K562 (cell line): ENCODE measurements at regions not wholly inside any gene's neighbourhood (a gene's known extent, or its start where the extent isn't known, plus 50 kb on each side); places are given as distances from the start of the nearest gene placed in this dataset.

Experiments
- ATAC-seq: fragments of 200-7000 bp; cut with Tn5 transposase; 3 replicates; pipeline ENCODE4 v1.9.1; 2020; ENCODE audit warnings: moderate library complexity
- BruUV-seq: library from RNA; stranded (reverse); fragments of 400-500 nt; replicated peaks from 2 replicates; lab custom pipeline; 2021; lab: Mats Ljungman, UMichigan
- CTCF ChIA-PET: fragments of 300-600 bp; formaldehyde crosslinking; extraction: SDS; loops from one replicate; lab custom pipeline; 2021; ENCODE audit warnings: low intra/inter-chr PET ratio; lab: Yijun Ruan, JAX
- POLR2A ChIA-PET: fragments of 300-600, 350-650 bp; sonication (Branson Sonifier 250); formaldehyde crosslinking; extraction: SDS; loops from one replicate; lab custom pipeline; 2021; ENCODE audit warnings: antibody characterized with exemption, inconsistent platforms; lab: Yijun Ruan, JAX
- DNase-seq, 4 experiments: peaks; one replicate each; pipeline versions ENCODE4 v3.0.0 to v3.0.0-alpha.2; 2011 to 2018; ENCODE audit warnings: low spot score in 3 of 4, mixed read lengths in 3 of 4; ENCODE audit errors: extremely low read depth in 1 of 4
- FAIRE-seq: peaks from 2 replicates; lab custom pipeline; 2011; peaks lifted over from hg19 to GRCh38; lab: Jason Lieb, UNC
- H2AFZ ChIP-seq: 2 replicates; pipeline ENCODE4 v1.6.0; 2011; ENCODE audit warnings: low read depth, low read length, control low read depth, inconsistent platforms
- H3K27ac ChIP-seq: fragments of 200-600 bp; 3 replicates; pipeline ENCODE4 v1.8.0; 2011; ENCODE audit warnings: low read depth, mild to moderate bottlenecking, control low read depth, inconsistent platforms, low read length, moderate library complexity, mixed read lengths; ENCODE audit errors: extremely low read depth
- H3K27me3 ChIP-seq, 2 experiments: fragments of 300-600 bp in 1 of 2; 2 replicates in 1 of 2; 3 replicates in 1 of 2; pipeline versions ENCODE4 v1.6.0 to v1.8.0; 2011; ENCODE audit warnings: inconsistent platforms in 2 of 2, low read length in 2 of 2, mild to moderate bottlenecking in 1 of 2, mixed read lengths in 1 of 2, moderate library complexity in 1 of 2; ENCODE audit not compliant: control insufficient read depth in 2 of 2, insufficient read depth in 2 of 2
- H3K36me3 ChIP-seq: fragments of 300-600 bp; 3 replicates; pipeline ENCODE4 v1.8.0; 2011; ENCODE audit warnings: mild to moderate bottlenecking, low read length, inconsistent platforms; ENCODE audit not compliant: control insufficient read depth, insufficient read depth
- H3K4me1 ChIP-seq, 2 experiments: fragments of 200-600 bp in 1 of 2; replicated peaks in 1 of 2; 2 replicates in 1 of 2; 3 replicates in 1 of 2; pipeline versions ENCODE4 v1.5.1 to v1.8.0; 2011; ENCODE audit warnings: inconsistent platforms in 2 of 2, low read length in 2 of 2, mild to moderate bottlenecking in 1 of 2, mixed read lengths in 1 of 2, moderate library complexity in 1 of 2; ENCODE audit not compliant: control insufficient read depth in 2 of 2, insufficient read depth in 2 of 2
- H3K4me2 ChIP-seq: 2 replicates; pipeline ENCODE4 v1.6.1; 2011; ENCODE audit warnings: low read length, control low read depth, inconsistent platforms, mixed read lengths; ENCODE audit not compliant: insufficient read depth
- H3K4me3 ChIP-seq: fragments of 200-600 bp; sonication (generic), shearing (Covaris generic); 2 replicates; pipeline ENCODE4 v1.5.1; 2016; ENCODE audit warnings: control low read depth, inconsistent platforms
- H3K79me2 ChIP-seq: fragments of 200-600 bp; 3 replicates; pipeline ENCODE4 v1.8.0; 2011; ENCODE audit warnings: low read length, inconsistent platforms; ENCODE audit not compliant: control insufficient read depth, insufficient read depth
- H3K9ac ChIP-seq, 2 experiments: 2 replicates each; pipeline versions ENCODE4 v1.6.0 to v1.6.1; 2011; ENCODE audit warnings: low read depth in 2 of 2, low read length in 2 of 2, control low read depth in 1 of 2, inconsistent platforms in 1 of 2, mild to moderate bottlenecking in 1 of 2, mixed read lengths in 1 of 2; ENCODE audit not compliant: insufficient read depth in 1 of 2
- H3K9me1 ChIP-seq: one replicate; pipeline ENCODE4 v1.6.0; 2011; ENCODE audit warnings: inconsistent platforms, mild to moderate bottlenecking, low read length, moderate library complexity; ENCODE audit not compliant: control insufficient read depth, insufficient read depth
- H3K9me3 ChIP-seq: replicated peaks from 2 replicates; pipeline ENCODE4 v1.5.1; 2011; ENCODE audit warnings: low read depth, low read length, inconsistent platforms; ENCODE audit not compliant: control insufficient read depth, insufficient read depth
- H4K20me1 ChIP-seq: replicated peaks from 2 replicates; pipeline ENCODE4 v1.6.1; 2011; ENCODE audit warnings: low read length, inconsistent platforms, mixed read lengths; ENCODE audit not compliant: control insufficient read depth, insufficient read depth
- ARID1B ChIP-seq: fragments of 450-650 bp; IDR thresholded peaks from 2 replicates; pipeline ENCODE4 v1.6.1; 2016; ENCODE audit warnings: antibody characterized with exemption, mild to moderate bottlenecking, inconsistent platforms
- CBFA2T3 ChIP-seq: fragments of 450-650 bp; IDR thresholded peaks from 2 replicates; pipeline ENCODE4 v1.6.1; 2017
- CEBPB ChIP-seq: fragments of 450-650 bp; IDR thresholded peaks from 2 replicates; pipeline ENCODE4 v1.6.1; 2016; ENCODE audit warnings: missing genetic modification characterization, missing compliant biosample characterization
- NR4A1 ChIP-seq, 2 experiments: fragments of 250-450 bp in 1 of 2; fragments of 450-650 bp in 1 of 2; sonication (Bioruptor Pico) in 1 of 2; IDR thresholded peaks; 2 replicates each; pipeline versions ENCODE4 v1.4.0 to v1.6.1; 2016 to 2020; ENCODE audit warnings: mild to moderate bottlenecking in 2 of 2, missing compliant biosample characterization in 1 of 2, missing genetic modification characterization in 1 of 2, moderate library complexity in 1 of 2
- RBM39 ChIP-seq: fragments of 200-400 bp; formaldehyde crosslinking; optimal IDR thresholded peaks from 2 replicates; pipeline ENCODE3; 2018; ENCODE audit warnings: low read depth, low read length
- SP1 ChIP-seq: sonication (generic); formaldehyde crosslinking; IDR thresholded peaks from 2 replicates; pipeline ENCODE4 v1.8.1; 2022; ENCODE audit warnings: mild to moderate bottlenecking, missing genetic modification reagents
- THRA ChIP-seq: fragments of 450-650 bp; IDR thresholded peaks from 2 replicates; pipeline ENCODE4 v1.6.1; 2017; ENCODE audit warnings: mild to moderate bottlenecking, moderate library complexity
- VEZF1 ChIP-seq: fragments of 200-800 bp; sonication (Bioruptor generic); IDR thresholded peaks from 2 replicates; pipeline ENCODE4 v1.6.1; 2017; ENCODE audit warnings: missing genetic modification characterization, missing compliant biosample characterization
- ZBTB49 ChIP-seq: sonication (generic); formaldehyde crosslinking; IDR thresholded peaks from 2 replicates; pipeline ENCODE4 v1.8.0; 2022; ENCODE audit warnings: missing genetic modification reagents, mild to moderate bottlenecking, borderline replicate concordance
- ZNF77 ChIP-seq: fragments of 250-450 bp; sonication (Bioruptor Pico); IDR thresholded peaks from 2 replicates; pipeline ENCODE4 v1.5.0; 2020
- WGBS: fragments of 100-300 bp; shearing (Covaris generic); methylation state at CpG from one replicate; pipeline ENCODE4 v1.1.6; 2016; ENCODE audit warnings: low coverage, mixed read lengths; ENCODE audit not compliant: insufficient coverage; ENCODE audit errors: missing lambda C conversion rate; 5-methylcytosine and 5-hydroxymethylcytosine counted together
- in situ Hi-C: fragments of 300-500 bp; cut with MboI; formaldehyde crosslinking; loops from 4 replicates; pipeline ENCODE4 v1.15.0; 2018; ENCODE audit warnings: inconsistent platforms, mixed read lengths
- intact Hi-C: fragments of 100-400 bp; cut with micrococcal nuclease; formaldehyde crosslinking; loops from 2 replicates; pipeline ENCODE4 v1.14.2; 2022
- TF ChIP-seq, protein P1 (sequence below): sonication (generic); formaldehyde crosslinking; IDR thresholded peaks from 2 replicates; pipeline ENCODE4 v1.5.0; 2020; ENCODE audit warnings: missing genetic modification reagents
- TF ChIP-seq, protein P2 (sequence below), 2 experiments: IDR thresholded peaks in 1 of 2; conservative IDR thresholded peaks in 1 of 2; 2 replicates each; pipeline ENCODE4 v1.6.1; 2016; ENCODE audit warnings: low read depth in 2 of 2, mild to moderate bottlenecking in 1 of 2, missing compliant biosample characterization in 1 of 2, missing genetic modification characterization in 1 of 2, moderate library complexity in 1 of 2

DNA sequence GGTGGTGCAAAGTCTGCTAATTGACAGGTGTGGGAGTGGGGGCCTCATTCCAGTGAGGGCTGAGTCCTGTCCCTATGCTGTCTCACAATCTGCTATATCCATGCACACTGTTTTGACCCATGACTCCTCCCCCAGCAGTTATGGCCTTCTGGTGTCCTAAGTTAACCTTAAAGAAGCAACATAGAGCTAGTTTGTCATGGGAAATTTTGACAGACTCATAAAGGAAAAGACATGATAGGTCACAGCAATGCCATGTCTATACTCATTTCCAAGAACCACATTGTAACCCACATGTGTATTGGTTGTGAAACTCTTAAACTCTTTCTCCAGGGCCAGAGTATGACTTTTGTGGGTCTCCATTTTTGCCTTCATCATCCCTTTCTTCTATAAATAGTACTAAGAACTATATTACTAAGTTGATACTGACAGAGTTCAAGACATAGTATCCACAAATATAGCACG lies 78.2 kb upstream of the SLC1A4 start:
- no peak for FAIRE-seq
- H3K4me1 ChIP-seq: peaks cover 6 to 21% of the 10 kb centered on the region in 2 experiments; a peak in 3 of 5 replicates
- intact Hi-C loops: no loop called here
- TF ChIP-seq RBM39: no peak
- TF ChIP-seq THRA: peak; percentile 44; the same call in 1 of the 2 replicates
- TF ChIP-seq CBFA2T3: peak; percentile 58
- TF ChIP-seq, protein P1, sequence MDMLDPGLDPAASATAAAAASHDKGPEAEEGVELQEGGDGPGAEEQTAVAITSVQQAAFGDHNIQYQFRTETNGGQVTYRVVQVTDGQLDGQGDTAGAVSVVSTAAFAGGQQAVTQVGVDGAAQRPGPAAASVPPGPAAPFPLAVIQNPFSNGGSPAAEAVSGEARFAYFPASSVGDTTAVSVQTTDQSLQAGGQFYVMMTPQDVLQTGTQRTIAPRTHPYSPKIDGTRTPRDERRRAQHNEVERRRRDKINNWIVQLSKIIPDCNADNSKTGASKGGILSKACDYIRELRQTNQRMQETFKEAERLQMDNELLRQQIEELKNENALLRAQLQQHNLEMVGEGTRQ (CRISPR knock-in tag): no peak
- TF ChIP-seq, protein P2, sequence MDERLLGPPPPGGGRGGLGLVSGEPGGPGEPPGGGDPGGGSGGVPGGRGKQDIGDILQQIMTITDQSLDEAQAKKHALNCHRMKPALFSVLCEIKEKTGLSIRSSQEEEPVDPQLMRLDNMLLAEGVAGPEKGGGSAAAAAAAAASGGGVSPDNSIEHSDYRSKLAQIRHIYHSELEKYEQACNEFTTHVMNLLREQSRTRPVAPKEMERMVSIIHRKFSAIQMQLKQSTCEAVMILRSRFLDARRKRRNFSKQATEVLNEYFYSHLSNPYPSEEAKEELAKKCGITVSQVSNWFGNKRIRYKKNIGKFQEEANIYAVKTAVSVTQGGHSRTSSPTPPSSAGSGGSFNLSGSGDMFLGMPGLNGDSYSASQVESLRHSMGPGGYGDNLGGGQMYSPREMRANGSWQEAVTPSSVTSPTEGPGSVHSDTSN (CRISPR knock-in tag; IDR thresholded peaks at IDR 0.05; ENCODE audit: low read depth): no peak
- TF ChIP-seq, protein P2 (tag; conservative IDR thresholded peaks at IDR 0.05; ENCODE audit: low read depth): peak; percentile 63
- TF ChIP-seq CEBPB (tag): peak; percentile 40
- no peak for TF ChIP-seq NR4A1 (CRISPR knock-in tag; IDR thresholded peaks at IDR 0.05)
- 0 out of 2 replicates have a peak, but pooled peaks have one; percentile 29 for TF ChIP-seq NR4A1 (tag; IDR thresholded peaks at IDR 0.05)
- TF ChIP-seq ARID1B: peak; percentile 40; the same call in 1 of the 2 replicates
- TF ChIP-seq ZBTB49 (CRISPR knock-in tag): no peak
- peak; percentile 66; the same call in 1 of the 2 replicates for TF ChIP-seq VEZF1 (CRISPR knock-in tag)
- TF ChIP-seq SP1 (CRISPR knock-in tag): 0 out of 2 replicates have a peak, but pooled peaks have one; percentile 11
- no peak for TF ChIP-seq ZNF77 (CRISPR knock-in tag)

More for the DNA sequence above, 78.2 kb upstream of the SLC1A4 start:
- no peak overlapping the region for H3K4me3 ChIP-seq
- ATAC-seq (peak; percentile 56), DNase-seq (peak in 3 of 4 experiments; percentile 21 to 32 (median 25))
- BruUV-seq: no TSS peak
- in situ Hi-C loops: loop anchor here (10.0 to 25.0 kb wide), 2 partner anchors 251 to 664 kb away; no protein-coding TSS in a partner anchor
- no peaks in the 10 kb centered on the region for H3K9me1 ChIP-seq
- no peak overlapping the region; the same call in 1 of the 2 replicates for H3K4me2 ChIP-seq
- no peaks in the 10 kb centered on the region for H3K9me3 ChIP-seq
- H3K27ac ChIP-seq: no peak overlapping the region
- no peaks in the 10 kb centered on the region for H4K20me1 ChIP-seq
- 7% methylated on average over 1 of the region's 1 CpG for WGBS
- CTCF ChIA-PET: no interaction called here
- H3K79me2 ChIP-seq: no peaks in the 10 kb centered on the region
- H3K9ac ChIP-seq: no peak overlapping the region
- H3K36me3 ChIP-seq: no peaks in the 10 kb centered on the region
- H3K27me3 ChIP-seq: peaks cover 6% of the 10 kb centered on the region in 2 experiments; a peak in 1 of 5 replicates
- no peak overlapping the region for H2AFZ ChIP-seq
- POLR2A ChIA-PET: interaction anchor here (0.5 kb wide), 2 partner anchors 32 to 122 kb away, joined by 3 read pairs; no protein-coding TSS in a partner anchor
